ENCODE measurements at regions not wholly inside any gene's neighbourhood (a gene's known extent, or its start where the extent isn't known, plus 50 kb on each side); places are given as distances from the start of the nearest gene placed in this dataset.

GRCh38 chr5:2537378-2538145 lies 213.9 kb downstream of the IRX2 start:
- Histone ChIP-seq H3K4me2 (peak overlapping the region; percentile 62; the same call in 1 of the 2 replicates), H3K4me1 (ENCODE audit: insufficient read depth) (peaks cover 18% of the 10 kb centered on the region), H2AFZ (peak overlapping the region; percentile 43; the same call in 1 of the 2 replicates), H3K79me2 (replicated peaks; ENCODE audit: insufficient read depth) (no peaks in the 10 kb centered on the region), H3K27ac (ENCODE audit: low read depth) (no peak overlapping the region), H3K9me2 (ENCODE audit: insufficient read depth) (no peaks in the 10 kb centered on the region), H4K20me1 (replicated peaks; ENCODE audit: insufficient read depth) (no peaks in the 10 kb centered on the region), H3K36me3 (ENCODE audit: insufficient read depth) (no peaks in the 10 kb centered on the region; the same call in 1 of the 2 replicates), H3K4me3 (no peak overlapping the region), H3K27me3 (ENCODE audit: insufficient read depth) (no peaks in the 10 kb centered on the region), H3F3A (replicated peaks; ENCODE audit: low read depth) (no peaks in the 10 kb centered on the region)
- Mint-ChIP-seq H3K4me1 (peaks cover 27% of the 10 kb centered on the region), H3K27ac (no peak overlapping the region), H3K27me3 (ENCODE audit: insufficient read depth, low read depth, poor library complexity) (peaks cover 3% of the 10 kb centered on the region), H3K9me3 (peaks cover 14% of the 10 kb centered on the region), H3K4me3 (no peak overlapping the region), H3K36me3 (ENCODE audit: low read depth) (peaks cover 13% of the 10 kb centered on the region)
- no peak for DNase-seq (ENCODE audit: low spot score)
- TF ChIP-seq REST (IDR thresholded peaks at IDR 0.05; ENCODE audit: unreplicated experiment) (no peak), JUNB (IDR thresholded peaks at IDR 0.05; ENCODE audit: unreplicated experiment) (no peak), POLR2AphosphoS5 (IDR thresholded peaks at IDR 0.05; ENCODE audit: low read depth) (no peak), ZNF331 (CRISPR knock-in tag; IDR thresholded peaks at IDR 0.05; ENCODE audit: low read depth) (no peak), NANOG (IDR thresholded peaks at IDR 0.05; ENCODE audit: borderline replicate concordance) (no peak), CREB1 (CRISPR knock-in tag; IDR thresholded peaks at IDR 0.05; ENCODE audit: low read depth) (no peak), EZH2phosphoT487 (IDR thresholded peaks at IDR 0.05; ENCODE audit: unreplicated experiment) (no peak), ZNF114 (CRISPR knock-in tag; IDR thresholded peaks at IDR 0.05) (no peak), ETS1 (IDR thresholded peaks at IDR 0.05) (no peak)
- ATAC-seq, result no peak; the same call in 2 of the 3 replicates

GRCh38 chr5:2536632-2537377 lies 214.7 kb downstream of the IRX2 start:
- Histone ChIP-seq H3K36me3 (ENCODE audit: insufficient read depth) (no peaks in the 10 kb centered on the region; the same call in 1 of the 2 replicates), H3K79me2 (replicated peaks; ENCODE audit: insufficient read depth) (no peaks in the 10 kb centered on the region), H4K20me1 (replicated peaks; ENCODE audit: insufficient read depth) (no peaks in the 10 kb centered on the region), H3K4me1 (ENCODE audit: insufficient read depth) (peaks cover 18% of the 10 kb centered on the region), H3K27ac (ENCODE audit: low read depth) (no peak overlapping the region), H3F3A (replicated peaks; ENCODE audit: low read depth) (no peaks in the 10 kb centered on the region), H3K4me2 (no peak overlapping the region), H3K9me2 (ENCODE audit: insufficient read depth) (no peaks in the 10 kb centered on the region), H2AFZ (0 out of 2 replicates have a peak overlapping the region, but pooled peaks have one; percentile 43), H3K27me3 (ENCODE audit: insufficient read depth) (no peaks in the 10 kb centered on the region), H3K4me3 (no peak overlapping the region)
- DNase-seq (ENCODE audit: low spot score) (no peak), ATAC-seq (no peak; the same call in 2 of the 3 replicates)
- H3K9me3 Mint-ChIP-seq, result peaks cover 14% of the 10 kb centered on the region
- peaks cover 27% of the 10 kb centered on the region for H3K4me1 Mint-ChIP-seq
- H3K36me3 Mint-ChIP-seq (ENCODE audit: low read depth), result peaks cover 13% of the 10 kb centered on the region
- peaks cover 3% of the 10 kb centered on the region for H3K27me3 Mint-ChIP-seq (ENCODE audit: insufficient read depth, low read depth, poor library complexity)
- H3K27ac Mint-ChIP-seq, result no peak overlapping the region
- no peak overlapping the region for H3K4me3 Mint-ChIP-seq
- TF ChIP-seq ZNF331 (CRISPR knock-in tag; IDR thresholded peaks at IDR 0.05; ENCODE audit: low read depth) (no peak), REST (IDR thresholded peaks at IDR 0.05; ENCODE audit: unreplicated experiment) (no peak)

All from GM23338 (cell line).